GM23248 (cell line): ENCODE measurements at regions not wholly inside any gene's neighbourhood (a gene's known extent, or its start where the extent isn't known, plus 50 kb on each side); places are given as distances from the start of the nearest gene placed in this dataset.

ENCODE experiments used
- DNase-seq: peaks from one replicate; pipeline ENCODE4 v3.0.0-alpha.2; 2015
- H2AFZ ChIP-seq: fragments of 200-600 bp; sonication (generic); 2 replicates; pipeline ENCODE4 v1.6.1; 2016; ENCODE audit warnings: antibody characterized with exemption
- H3F3A ChIP-seq: fragments of 200-600 bp; sonication (generic); 2 replicates; pipeline ENCODE4 v1.6.1; 2016; ENCODE audit warnings: mild to moderate bottlenecking, antibody characterized with exemption, mixed run types; ENCODE audit not compliant: insufficient read depth
- H3K27ac ChIP-seq: fragments of 200-600 bp; sonication (generic); 2 replicates; pipeline ENCODE4 v1.5.1; 2016; ENCODE audit warnings: mild to moderate bottlenecking
- H3K27me3 ChIP-seq: fragments of 200-600 bp; sonication (generic); replicated peaks from 2 replicates; pipeline ENCODE4 v1.6.1; 2016; ENCODE audit warnings: mild to moderate bottlenecking; ENCODE audit not compliant: insufficient read depth
- H3K36me3 ChIP-seq: fragments of 200-600 bp; sonication (generic); 2 replicates; pipeline ENCODE4 v1.6.1; 2016; ENCODE audit warnings: low read depth, mild to moderate bottlenecking
- H3K4me1 ChIP-seq: fragments of 200-600 bp; sonication (generic); 2 replicates; pipeline ENCODE4 v1.6.1; 2016; ENCODE audit warnings: mild to moderate bottlenecking; ENCODE audit not compliant: insufficient read depth
- H3K4me2 ChIP-seq: fragments of 200-600 bp; sonication (generic); one replicate; pipeline ENCODE4 v1.6.1; 2016; ENCODE audit warnings: mild to moderate bottlenecking; ENCODE audit not compliant: unreplicated experiment
- H3K4me3 ChIP-seq: fragments of 200-600 bp; sonication (generic); 2 replicates; pipeline ENCODE4 v1.5.1; 2016; ENCODE audit warnings: mild to moderate bottlenecking
- H3K79me2 ChIP-seq: fragments of 200-600 bp; sonication (generic); 2 replicates; pipeline ENCODE4 v1.6.1; 2016; ENCODE audit warnings: mild to moderate bottlenecking; ENCODE audit not compliant: insufficient read depth
- H3K9ac ChIP-seq: fragments of 200-600 bp; sonication (generic); 2 replicates; pipeline ENCODE4 v1.6.1; 2016; ENCODE audit warnings: mild to moderate bottlenecking
- H3K9me2 ChIP-seq: fragments of 200-600 bp; sonication (generic); 2 replicates; pipeline ENCODE4 v1.6.1; 2016; ENCODE audit warnings: mixed run types, mild to moderate bottlenecking, moderate library complexity; ENCODE audit not compliant: insufficient read depth
- H3K9me3 ChIP-seq: fragments of 200-600 bp; sonication (generic); one replicate; pipeline ENCODE4 v1.6.1; 2017; ENCODE audit warnings: low read depth
- H4K20me1 ChIP-seq: fragments of 200-600 bp; sonication (generic); 2 replicates; pipeline ENCODE4 v1.6.0; 2016; ENCODE audit not compliant: insufficient read depth
- EZH2 ChIP-seq: fragments of 200-600 bp; sonication (generic); IDR thresholded peaks from 2 replicates; pipeline ENCODE4 v1.6.1; 2018; ENCODE audit warnings: antibody characterized with exemption, mild to moderate bottlenecking; ENCODE audit not compliant: insufficient read depth, poor library complexity, severe bottlenecking
- EZH2phosphoT487 ChIP-seq: fragments of 200-600 bp; sonication (generic); IDR thresholded peaks from 2 replicates; pipeline ENCODE4 v1.6.1; 2018; ENCODE audit warnings: antibody characterized with exemption, moderate library complexity, mild to moderate bottlenecking, low read depth; ENCODE audit not compliant: insufficient read depth
- WGBS, 2 experiments: methylation state at CpG; one replicate each; pipeline ENCODE4 v1.1.6; 2015 to 2017; ENCODE audit warnings: low lambda C conversion rate in 2 of 2, low coverage in 1 of 2; ENCODE audit errors: missing lambda C conversion rate in 2 of 2; 5-methylcytosine and 5-hydroxymethylcytosine counted together
- in situ Hi-C: fragments of 300-500 bp; cut with MboI; formaldehyde crosslinking; loops from 2 replicates; pipeline ENCODE4 v1.15.0; 2020

DNA sequence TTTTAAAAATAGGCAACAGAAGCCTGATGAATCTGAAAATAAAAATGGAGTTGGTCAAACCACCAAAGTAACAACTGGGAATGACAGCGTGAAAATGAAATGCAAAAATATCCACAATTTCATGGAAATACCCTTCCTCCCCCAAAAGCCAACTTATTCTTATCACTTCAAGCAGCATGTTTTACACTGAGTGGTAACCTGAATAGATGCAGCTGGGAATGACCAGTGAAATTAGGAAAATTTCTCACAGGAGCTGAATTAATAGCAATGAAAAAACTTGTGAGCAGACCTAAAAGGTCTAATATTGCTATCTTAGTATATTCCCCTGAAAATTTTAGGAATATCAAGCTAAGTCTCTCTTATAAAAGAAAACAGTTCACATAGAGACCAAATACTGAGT, 239.0 kb downstream of the PCDH18 start:
- H3K4me1 ChIP-seq, result peaks cover 13% of the 10 kb centered on the region; the same call in 1 of the 2 replicates
- H3K9me2 ChIP-seq, result no peaks in the 10 kb centered on the region
- no peaks in the 10 kb centered on the region for H4K20me1 ChIP-seq
- 100% methylated on average over 1 of the region's 1 CpG for WGBS, 2 experiments
- no peaks in the 10 kb centered on the region for H3K9me3 ChIP-seq
- peak overlapping the region; percentile 73; the same call in 1 of the 2 replicates for H2AFZ ChIP-seq
- no peaks in the 10 kb centered on the region for H3F3A ChIP-seq
- no peak overlapping the region for H3K9ac ChIP-seq
- H3K27me3 ChIP-seq, result no peaks in the 10 kb centered on the region
- in situ Hi-C loops, result no loop called here
- H3K4me2 ChIP-seq, result no peak overlapping the region
- no peak for DNase-seq
- H3K4me3 ChIP-seq, result no peak overlapping the region
- no peaks in the 10 kb centered on the region for H3K36me3 ChIP-seq
- no peak overlapping the region for H3K27ac ChIP-seq
- TF ChIP-seq EZH2phosphoT487, result no peak
- no peaks in the 10 kb centered on the region for H3K79me2 ChIP-seq

DNA sequence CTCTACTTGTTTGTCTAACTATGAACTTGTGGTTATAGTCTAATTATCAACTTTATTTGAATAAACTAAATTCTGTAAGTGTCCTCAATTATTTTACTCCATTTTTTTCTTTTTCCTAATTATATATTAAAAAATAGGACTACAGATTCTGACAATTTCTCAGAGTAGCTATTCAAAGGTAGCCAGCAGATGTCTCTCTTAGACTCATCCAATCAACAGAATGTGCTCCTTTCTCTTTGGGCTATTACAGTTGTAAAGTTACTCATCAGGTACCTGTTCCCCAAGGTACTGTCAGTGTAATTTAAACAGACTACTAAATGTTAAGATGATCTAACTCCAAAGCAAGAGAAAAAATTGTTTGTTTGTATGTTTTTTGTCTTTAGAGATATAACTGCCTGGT, 248.6 kb downstream of the PCDH18 start:
- Histone ChIP-seq H3K9me3 (no peaks in the 10 kb centered on the region), H3K79me2 (no peaks in the 10 kb centered on the region), H2AFZ (no peak overlapping the region), H3K36me3 (no peaks in the 10 kb centered on the region), H3K4me3 (no peak overlapping the region), H3K9me2 (no peaks in the 10 kb centered on the region), H3K4me1 (peaks cover 21% of the 10 kb centered on the region), H3F3A (no peaks in the 10 kb centered on the region), H3K27ac (no peak overlapping the region), H4K20me1 (no peaks in the 10 kb centered on the region), H3K27me3 (no peaks in the 10 kb centered on the region), H3K9ac (no peak overlapping the region), H3K4me2 (no peak overlapping the region)
- TF ChIP-seq EZH2phosphoT487 (no peak), EZH2 (no peak)
- peak; percentile 52 for DNase-seq
- in situ Hi-C loops, result no loop called here

- Histone ChIP-seq H2AFZ (no peak overlapping the region), H3K27me3 (no peaks in the 10 kb centered on the region), H3K36me3 (no peaks in the 10 kb centered on the region), H3K4me1 (peaks cover 28% of the 10 kb centered on the region), H4K20me1 (no peaks in the 10 kb centered on the region), H3K27ac (no peak overlapping the region), H3K79me2 (no peaks in the 10 kb centered on the region), H3K9ac (no peak overlapping the region), H3K9me3 (no peaks in the 10 kb centered on the region), H3K4me3 (no peak overlapping the region), H3F3A (no peaks in the 10 kb centered on the region), H3K9me2 (no peaks in the 10 kb centered on the region), H3K4me2 (no peak overlapping the region)
- WGBS, 2 experiments, result 96 to 100% methylated on average over 1 of the region's 1 CpG
- TF ChIP-seq EZH2phosphoT487 (no peak), EZH2 (no peak)
- DNase-seq, result no peak
- in situ Hi-C loops, result no loop called here
Measured at GRCh38 chr4:137278431-137278830, 253.9 kb downstream of the PCDH18 start.

DNA sequence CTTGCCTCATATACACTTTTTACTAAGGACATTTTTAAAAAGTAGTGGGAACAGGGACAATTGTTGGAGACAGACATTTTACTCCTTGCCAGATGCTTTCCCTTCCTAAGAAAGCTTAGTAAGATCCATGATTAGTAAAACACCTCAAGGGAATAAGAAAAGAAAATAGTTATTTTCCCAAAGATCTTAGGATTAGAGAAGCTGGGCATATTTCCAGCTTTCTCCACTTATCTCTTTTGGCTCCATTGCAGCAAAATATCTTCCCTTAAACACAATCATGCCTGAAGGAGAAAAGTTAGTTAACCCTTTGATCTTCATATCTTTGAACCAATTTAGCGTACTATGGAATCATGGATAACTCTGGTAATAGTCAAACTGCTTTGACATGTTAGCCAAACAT, 257.9 kb downstream of the PCDH18 start:
- Histone ChIP-seq H3K36me3 (0 out of 2 replicates have a peak, but pooled peaks cover 6% of the 10 kb centered on the region), H3K79me2 (no peaks in the 10 kb centered on the region), H3K27ac (no peak overlapping the region), H3K9me2 (no peaks in the 10 kb centered on the region), H3K4me2 (peak overlapping the region; percentile 8), H3F3A (no peaks in the 10 kb centered on the region), H2AFZ (peak overlapping the region; percentile 17), H4K20me1 (no peaks in the 10 kb centered on the region), H3K4me1 (peaks cover 15% of the 10 kb centered on the region), H3K4me3 (no peak overlapping the region), H3K27me3 (no peaks in the 10 kb centered on the region), H3K9ac (no peak overlapping the region), H3K9me3 (no peaks in the 10 kb centered on the region)
- TF ChIP-seq EZH2phosphoT487 (no peak), EZH2 (no peak)
- DNase-seq, result peak; percentile 42
- in situ Hi-C loops, result no loop called here
- 91 to 94% methylated on average over 1 of the region's 1 CpG for WGBS, 2 experiments

DNA sequence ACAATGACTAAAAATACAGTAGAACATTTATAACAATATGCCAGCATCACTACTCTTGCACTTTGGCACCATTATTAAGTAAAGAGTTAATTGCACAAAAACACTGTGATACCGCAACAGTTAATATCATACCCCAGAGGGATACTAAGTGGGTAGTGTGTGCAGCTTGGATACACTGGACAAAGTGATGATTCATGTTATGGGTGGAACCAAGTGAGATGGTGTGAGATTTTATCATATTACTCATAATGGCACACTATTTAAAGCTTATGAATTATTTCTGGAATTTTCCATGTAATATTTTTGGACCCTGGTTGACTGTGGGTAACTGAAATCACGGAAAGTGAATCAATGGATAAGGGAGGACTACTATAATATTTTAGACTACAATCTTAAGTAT, 265.3 kb downstream of the PCDH18 start:
- no peaks in the 10 kb centered on the region for H4K20me1 ChIP-seq
- H3K36me3 ChIP-seq, result 0 out of 2 replicates have a peak, but pooled peaks cover 6% of the 10 kb centered on the region
- in situ Hi-C loops, result no loop called here
- peak overlapping the region; percentile 43 for H3K4me2 ChIP-seq
- peak overlapping the region; percentile 49 for H2AFZ ChIP-seq
- no peak for TF ChIP-seq EZH2
- no peak for TF ChIP-seq EZH2phosphoT487
- WGBS, 2 experiments, result 3 to 11% methylated on average over 2 of the region's 2 CpGs
- DNase-seq, result peak; percentile 87
- H3F3A ChIP-seq, result peaks cover 14% of the 10 kb centered on the region; the same call in 1 of the 2 replicates
- H3K4me1 ChIP-seq, result peaks cover 23% of the 10 kb centered on the region
- no peak overlapping the region for H3K9ac ChIP-seq
- no peaks in the 10 kb centered on the region for H3K9me2 ChIP-seq
- H3K27me3 ChIP-seq, result no peaks in the 10 kb centered on the region
- H3K27ac ChIP-seq, result peak overlapping the region; percentile 49
- H3K79me2 ChIP-seq, result no peaks in the 10 kb centered on the region
- peak overlapping the region; percentile 11 for H3K4me3 ChIP-seq
- no peaks in the 10 kb centered on the region for H3K9me3 ChIP-seq
